ENCODE measurements at regions not wholly inside any gene's neighbourhood (a gene's known extent, or its start where the extent isn't known, plus 50 kb on each side); places are given as distances from the start of the nearest gene placed in this dataset.

- Histone ChIP-seq H4K20me1 (ENCODE audit: insufficient read depth, low read length) (no peaks in the 10 kb centered on the region), H3K4me2 (replicated peaks; ENCODE audit: extremely low read depth, low read length, poor library complexity, severe bottlenecking) (no peak overlapping the region), H3K9me3 (replicated peaks in 1 of 2; ENCODE audit: control insufficient read depth in 1 of 2, insufficient read depth in 1 of 2, low read length in 2 of 2) (no peaks in the 10 kb centered on the region), H3K27ac (ENCODE audit: low read depth in 1 of 2, low read length in 2 of 2) (no peak overlapping the region), H3K36me3 (replicated peaks in 1 of 2; ENCODE audit: control insufficient read depth in 1 of 2, insufficient read depth in 2 of 2, low read length in 2 of 2) (no peaks in the 10 kb centered on the region), H3K4me3 (replicated peaks in 1 of 3; ENCODE audit: low read depth in 2 of 3, low read length in 3 of 3) (no peak overlapping the region), H3K79me2 (ENCODE audit: insufficient read depth, low read length) (no peaks in the 10 kb centered on the region), H2AFZ (ENCODE audit: insufficient read depth, low read depth, low read length, poor library complexity, severe bottlenecking) (no peak overlapping the region), H3K4me1 (ENCODE audit: control insufficient read depth in 1 of 2, insufficient read depth in 2 of 2, low read length in 2 of 2) (no peaks in the 10 kb centered on the region), H3K27me3 (ENCODE audit: control insufficient read depth in 2 of 2, insufficient read depth in 2 of 2, low read length in 2 of 2) (no peaks in the 10 kb centered on the region), H3K9ac (ENCODE audit: insufficient read depth, low read length, poor library complexity, severe bottlenecking) (no peak overlapping the region)
- WGBS (ENCODE audit: insufficient coverage) = no CpG with 5 or more reads among the region's 1 CpG
- Mint-ChIP-seq H3K36me3 (no peaks in the 10 kb centered on the region), H3K9me3 (peaks cover 0 to 5% (median 3%) of the 10 kb centered on the region in 7 donors), H3K27me3 (ENCODE audit: low read depth in 3 of 3) (no peaks in the 10 kb centered on the region), H3K4me1 (no peaks in the 10 kb centered on the region), H3K27ac (no peak overlapping the region), H3K4me3 (no peak overlapping the region)
- no peak for TF ChIP-seq CTCF (IDR thresholded peaks at IDR 0.05)
- DNase-seq = no peak
- intact Hi-C loops (cut with micrococcal nuclease) = no loop called here
Measured at GRCh38 chr1:79568411-79568810, 561.9 kb upstream of the ADGRL4 start.

- Histone ChIP-seq H3K4me1 (ENCODE audit: control insufficient read depth in 1 of 2, insufficient read depth in 2 of 2, low read length in 2 of 2) (no peaks in the 10 kb centered on the region), H3K27ac (ENCODE audit: low read depth in 1 of 2, low read length in 2 of 2) (no peak overlapping the region), H4K20me1 (ENCODE audit: insufficient read depth, low read length) (no peaks in the 10 kb centered on the region), H3K4me2 (replicated peaks; ENCODE audit: extremely low read depth, low read length, poor library complexity, severe bottlenecking) (no peak overlapping the region), H3K9ac (ENCODE audit: insufficient read depth, low read length, poor library complexity, severe bottlenecking) (no peak overlapping the region), H3K27me3 (ENCODE audit: control insufficient read depth in 2 of 2, insufficient read depth in 2 of 2, low read length in 2 of 2) (no peaks in the 10 kb centered on the region), H3K79me2 (ENCODE audit: insufficient read depth, low read length) (no peaks in the 10 kb centered on the region), H2AFZ (ENCODE audit: insufficient read depth, low read depth, low read length, poor library complexity, severe bottlenecking) (no peak overlapping the region), H3K9me3 (replicated peaks in 1 of 2; ENCODE audit: control insufficient read depth in 1 of 2, insufficient read depth in 1 of 2, low read length in 2 of 2) (peaks cover 22 to 28% of the 10 kb centered on the region in 2 donors), H3K4me3 (replicated peaks in 1 of 3; ENCODE audit: low read depth in 2 of 3, low read length in 3 of 3) (no peak overlapping the region), H3K36me3 (replicated peaks in 1 of 2; ENCODE audit: control insufficient read depth in 1 of 2, insufficient read depth in 2 of 2, low read length in 2 of 2) (no peaks in the 10 kb centered on the region)
- Mint-ChIP-seq H3K4me1 (no peaks in the 10 kb centered on the region), H3K27me3 (ENCODE audit: low read depth in 3 of 3) (no peaks in the 10 kb centered on the region), H3K9me3 (peaks cover 1 to 23% (median 8%) of the 10 kb centered on the region in 7 donors), H3K27ac (no peak overlapping the region), H3K4me3 (no peak overlapping the region), H3K36me3 (no peaks in the 10 kb centered on the region)
- DNase-seq = no peak
- WGBS (ENCODE audit: insufficient coverage) = 94% methylated on average over 17 of the region's 17 CpGs
- intact Hi-C loops (cut with micrococcal nuclease) = no loop called here
- no peak for TF ChIP-seq CTCF (IDR thresholded peaks at IDR 0.05)
Measured at GRCh38 chr1:79561521-79561978, 555.0 kb upstream of the ADGRL4 start.
